ENCODE measurements at regions not wholly inside any gene's neighbourhood (a gene's known extent, or its start where the extent isn't known, plus 50 kb on each side); places are given as distances from the start of the nearest gene placed in this dataset.
"Not testable (repeated sequence)": the region's sequence is repeated elsewhere in the genome, so short reads cannot be mapped to it uniquely, and the experiment has no call there.

DNA sequence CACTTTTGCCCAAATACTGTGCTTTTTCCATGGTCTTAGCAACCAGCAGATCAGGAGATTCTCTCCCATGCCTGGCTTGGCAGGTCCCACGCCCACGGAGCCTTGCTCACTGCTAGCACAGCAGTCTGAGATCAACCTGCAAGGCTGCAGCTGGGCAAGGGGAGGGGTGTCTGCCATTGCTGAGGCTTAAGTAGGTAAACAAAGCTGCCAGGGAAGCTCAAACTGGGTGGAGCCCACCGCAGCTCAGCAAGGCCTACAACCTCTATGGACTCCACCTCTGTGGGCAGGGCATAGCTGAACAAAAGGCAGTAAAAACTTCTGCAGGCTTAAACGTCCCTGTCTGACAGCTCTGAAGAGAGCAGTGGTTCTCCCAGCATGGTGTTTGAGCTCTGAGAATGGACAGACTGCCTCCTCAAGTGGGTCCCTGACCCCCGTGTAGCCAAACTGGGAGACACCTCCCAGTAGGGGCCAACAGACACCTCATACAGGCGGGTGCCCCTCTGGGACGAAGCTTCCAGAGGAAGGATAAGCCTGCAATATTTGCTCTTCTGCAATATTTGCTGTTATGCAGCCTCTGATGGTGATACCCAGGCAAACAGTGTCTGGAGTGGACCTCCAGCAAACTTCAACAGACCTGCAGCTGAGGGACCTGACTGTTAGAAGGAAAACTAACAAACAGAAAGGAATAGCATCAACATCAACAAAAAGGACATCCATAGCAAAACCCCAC is 132.8 kb upstream of the STARD13 start:
- DNase-seq = not testable (repeated sequence)

DNA sequence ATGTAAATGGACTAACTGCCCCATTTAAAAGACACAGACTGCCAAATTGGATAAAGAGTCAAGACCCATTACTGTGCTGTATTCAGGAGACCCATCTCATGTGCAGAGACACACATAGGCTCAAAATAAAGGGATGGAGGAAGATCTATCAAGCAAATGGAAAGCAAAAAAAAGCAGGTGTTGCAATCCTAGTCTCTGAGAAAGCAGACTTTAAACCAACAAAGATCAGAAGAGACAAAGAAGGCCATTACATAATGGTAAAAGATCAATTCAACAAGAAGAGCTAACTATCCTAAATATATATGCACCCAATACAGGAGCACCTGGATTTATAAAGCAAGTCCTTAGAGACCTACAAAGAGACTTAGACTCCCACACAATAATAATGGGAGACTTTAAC is 134.6 kb upstream of the STARD13 start:
- DNase-seq = not testable (repeated sequence)

DNA sequence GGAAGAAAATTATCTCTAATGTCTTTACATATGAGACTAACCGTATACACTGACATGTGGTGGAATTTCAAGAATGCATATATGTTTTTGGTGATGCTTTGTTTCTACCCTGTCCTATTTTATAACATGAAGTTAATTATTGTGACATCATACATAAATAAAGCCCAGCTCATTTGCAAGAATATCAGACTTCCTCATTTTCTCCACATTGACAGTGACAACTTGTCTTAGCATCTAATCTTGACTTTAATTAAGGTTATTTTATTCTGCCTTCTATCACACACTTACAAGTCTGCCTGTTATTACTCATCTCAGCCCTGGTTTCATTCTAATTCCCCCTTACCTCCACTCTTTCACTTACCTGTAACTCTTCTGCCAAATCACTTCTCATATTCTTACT is 140.6 kb upstream of the STARD13 start:
- DNase-seq = no peak

DNA sequence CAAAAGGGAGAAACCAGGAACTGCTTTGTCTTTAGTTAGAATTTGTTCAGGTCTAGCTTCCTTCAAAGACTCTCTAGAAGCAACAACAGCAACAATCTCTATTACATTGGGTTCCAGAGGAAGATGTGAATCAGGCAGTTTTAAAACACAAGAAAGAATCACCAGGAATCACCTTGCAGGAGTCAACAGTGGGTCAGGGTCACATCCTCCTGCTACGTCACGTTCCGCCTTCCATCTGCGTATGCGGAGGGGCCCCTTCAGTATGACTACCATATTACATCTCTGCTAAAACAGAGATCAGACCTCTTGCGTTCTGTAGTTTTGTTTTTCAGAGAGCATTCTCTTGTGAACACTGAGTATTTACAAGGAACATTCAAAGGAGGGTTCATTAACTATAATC is 147.8 kb upstream of the STARD13 start:
- DNase-seq = no peak

DNA sequence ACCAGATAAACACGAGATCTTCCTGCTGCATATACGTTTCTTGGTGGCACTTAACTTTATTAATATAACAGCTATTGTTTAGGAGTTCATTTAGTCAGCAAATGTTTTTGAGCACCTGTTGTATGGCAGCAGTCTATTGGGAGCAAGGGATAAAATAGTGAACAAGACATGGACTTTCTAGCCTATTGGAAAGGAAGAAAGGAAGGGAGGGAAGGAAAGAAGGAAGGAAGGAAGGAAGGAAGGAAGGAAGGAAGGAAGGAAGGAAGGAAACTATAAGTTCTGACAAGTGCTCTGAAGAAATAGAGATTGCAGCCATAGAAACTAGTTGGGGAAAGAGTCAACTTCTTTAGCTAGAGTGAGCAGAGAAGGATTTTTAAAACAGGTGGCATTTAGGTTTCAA is 149.1 kb upstream of the STARD13 start:
- DNase-seq = no peak

DNA sequence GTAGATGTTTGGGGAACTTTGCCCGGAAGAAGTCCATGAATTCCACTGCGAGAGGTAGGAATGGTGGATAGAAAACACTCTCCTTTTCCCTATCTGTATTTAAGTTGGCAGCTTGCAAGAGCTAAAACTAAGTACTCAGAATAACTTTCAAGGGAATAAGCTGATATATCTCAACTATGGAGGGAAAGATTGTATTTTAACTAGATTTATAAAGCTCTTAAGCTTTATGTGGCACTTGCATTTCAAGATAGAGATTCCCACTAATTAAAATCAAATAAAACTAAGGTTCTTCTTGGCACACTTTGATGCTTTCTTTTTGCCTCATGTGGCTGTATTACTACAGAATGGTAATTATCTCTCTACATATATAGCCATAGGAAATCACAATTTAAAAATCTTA is 149.7 kb upstream of the STARD13 start:
- DNase-seq = no peak

DNA sequence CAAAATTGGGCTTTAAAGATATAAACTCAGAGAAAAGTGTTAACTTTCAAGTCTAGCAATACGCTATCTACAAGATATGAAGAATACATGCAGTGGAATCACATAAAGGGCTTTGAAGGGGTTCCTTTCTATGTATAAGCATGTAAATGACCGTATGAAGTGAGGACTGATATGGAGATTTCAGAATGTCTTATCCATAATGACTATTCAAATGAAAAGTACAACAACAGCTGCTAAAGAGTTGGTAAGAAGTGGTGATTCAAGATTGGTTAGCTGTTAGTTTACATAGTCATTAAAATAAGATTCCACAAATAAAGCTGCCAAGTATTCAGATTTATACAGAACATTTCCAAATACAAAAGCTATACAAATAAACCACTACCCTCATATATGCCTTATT is 153.4 kb upstream of the STARD13 start:
- no peak for DNase-seq

DNA sequence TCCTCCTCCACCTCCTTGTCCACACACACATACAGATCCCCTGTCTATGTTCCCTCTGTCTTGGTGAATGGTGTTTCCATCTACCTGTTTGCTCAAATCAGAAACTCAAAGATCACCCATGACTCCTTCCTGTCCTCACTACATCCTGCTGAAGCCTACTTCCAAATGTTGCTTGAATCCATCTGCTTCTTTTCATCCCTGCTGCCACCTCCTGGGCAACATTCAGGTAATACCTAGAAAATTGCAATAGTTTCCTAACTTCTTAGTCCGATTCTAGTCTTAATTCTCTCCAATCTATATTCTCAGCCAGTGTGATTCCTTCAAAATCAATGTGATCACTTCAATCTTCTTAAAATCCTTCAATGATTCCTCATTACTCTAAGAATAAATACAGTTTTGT is 155.5 kb upstream of the STARD13 start:
- no peak for DNase-seq

DNA sequence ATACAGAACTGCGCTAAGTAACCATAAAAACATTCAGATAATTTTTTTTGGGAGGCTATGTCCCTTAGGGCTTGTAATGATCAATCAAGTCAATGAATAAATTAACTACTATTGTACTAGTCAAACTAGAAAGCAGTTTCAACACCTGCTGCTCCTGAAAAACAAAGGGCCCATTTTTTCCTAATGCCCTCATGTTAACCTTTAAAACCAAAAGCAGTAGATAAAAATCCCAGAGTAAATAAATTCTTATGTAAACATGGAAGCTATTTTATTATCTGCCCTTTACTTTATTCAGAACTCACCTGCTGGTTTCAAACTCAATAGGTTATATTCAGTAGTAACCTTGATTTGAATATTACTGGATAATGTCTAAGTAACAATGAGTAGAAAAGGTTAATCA is 159.5 kb upstream of the STARD13 start:
- no peak for DNase-seq

DNA sequence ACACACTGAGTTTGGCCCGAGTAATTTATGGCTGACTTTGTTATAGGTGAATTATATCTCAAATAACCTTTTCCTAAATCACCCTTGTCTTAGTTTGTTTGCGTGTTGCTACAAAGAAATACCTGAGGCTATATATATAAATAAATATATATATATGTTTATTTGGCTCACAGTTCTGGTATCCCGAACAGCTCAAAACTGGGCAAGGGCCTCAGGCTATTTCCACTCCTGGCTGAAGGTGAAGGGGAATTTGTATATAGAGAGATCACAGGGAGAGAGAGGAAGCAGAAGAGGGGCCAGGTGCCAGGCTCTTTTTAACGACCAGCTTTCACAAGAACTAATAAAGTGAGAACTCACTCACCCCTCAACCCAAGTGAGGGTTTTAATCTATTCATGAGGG is 159.9 kb upstream of the STARD13 start:
- no peak for DNase-seq

DNA sequence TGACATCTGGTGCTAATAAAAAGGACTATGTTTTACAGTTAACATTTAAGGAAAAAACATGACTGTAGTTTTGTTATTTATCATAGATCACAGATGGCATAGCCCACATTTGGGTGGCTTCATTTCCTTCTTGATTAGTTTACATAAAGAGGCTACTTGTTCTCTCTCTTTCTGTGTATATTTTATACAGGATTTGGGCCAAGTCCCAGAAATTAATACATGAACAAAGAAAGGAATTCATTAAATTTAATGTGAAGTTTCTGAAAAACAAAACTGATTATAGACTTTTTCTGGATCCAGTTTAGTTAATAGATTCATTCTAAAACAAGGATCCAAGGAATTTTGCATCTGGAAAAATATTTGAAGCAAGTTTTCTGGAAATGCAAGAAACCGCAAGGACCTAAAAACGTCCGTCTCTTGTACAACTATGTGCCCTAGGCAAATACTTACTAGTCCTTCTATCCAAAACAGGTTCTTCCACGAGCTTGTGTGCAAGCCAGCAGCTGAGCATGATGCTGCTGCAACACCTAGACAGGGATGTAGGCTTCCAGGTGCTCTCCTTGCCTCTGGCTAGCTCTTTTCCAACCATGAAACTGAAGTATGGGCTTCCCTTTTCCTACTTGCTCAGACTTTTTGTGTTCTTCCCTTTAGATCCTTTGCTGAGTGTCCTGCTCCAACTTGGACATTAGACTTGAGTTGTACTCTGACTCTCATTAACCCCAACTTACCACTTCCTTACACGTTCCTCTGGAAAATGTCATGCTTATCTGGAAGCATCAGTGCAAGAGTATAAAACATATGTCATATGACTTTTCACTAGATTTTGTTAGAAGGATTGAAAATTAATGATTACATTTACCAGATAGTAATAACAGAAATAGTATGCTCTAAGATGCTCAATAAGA is 161.5 kb upstream of the STARD13 start:
- DNase-seq = no peak

DNA sequence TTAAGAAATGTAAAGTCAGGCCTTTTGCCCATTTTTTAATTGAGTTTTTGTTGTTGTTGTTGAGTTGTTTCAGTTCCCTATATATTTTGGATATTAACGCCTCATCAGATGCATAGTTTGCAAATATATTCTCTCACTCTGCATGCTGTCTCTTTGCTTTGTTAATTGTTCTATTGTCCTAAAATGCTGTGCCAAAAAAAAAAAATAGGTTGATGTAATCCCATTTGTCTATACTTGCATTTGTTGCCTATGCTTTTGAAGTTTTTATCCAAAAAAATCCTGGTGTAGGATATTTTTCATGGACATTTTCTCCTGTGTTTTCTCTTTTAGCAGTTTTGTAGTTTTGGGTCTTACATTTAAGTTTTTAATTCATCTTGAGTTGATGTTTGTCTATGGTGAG is 163.3 kb upstream of the STARD13 start:
- DNase-seq = no peak

DNA sequence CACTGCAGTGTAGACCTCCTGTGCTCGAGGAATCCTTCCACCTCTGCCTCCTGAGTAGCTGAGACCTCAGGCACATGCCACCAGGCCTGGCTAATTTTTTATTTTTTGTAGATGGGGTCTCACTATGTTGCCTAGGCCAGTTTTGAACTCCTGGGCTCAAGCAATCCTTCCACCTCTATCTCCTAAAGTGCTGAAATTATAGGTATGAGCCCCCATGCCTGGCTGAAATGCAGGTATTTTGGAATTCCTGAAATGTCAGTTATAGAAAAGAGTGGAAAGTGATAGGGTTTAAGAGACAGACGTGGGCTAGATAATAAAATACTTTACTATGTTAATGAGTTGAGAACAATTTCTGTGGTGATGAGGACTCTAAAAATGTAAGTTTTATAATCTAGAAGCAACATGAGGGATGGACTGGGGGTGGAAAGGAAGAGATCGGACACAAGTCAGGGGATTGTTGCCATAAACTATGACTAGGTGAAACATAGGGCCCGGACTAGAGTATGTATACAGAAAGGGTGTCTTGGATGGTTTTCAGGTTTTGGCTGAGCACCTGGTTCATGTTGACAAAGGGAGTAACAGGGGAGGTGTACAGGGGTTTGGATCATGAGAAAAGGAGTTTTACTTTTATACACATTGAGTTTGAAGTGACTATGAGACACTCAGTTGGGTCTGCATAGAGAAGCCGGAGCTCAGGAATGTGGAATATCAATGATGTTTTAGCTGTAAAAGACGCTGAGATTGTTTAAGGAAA is 165.6 kb upstream of the STARD13 start:
- DNase-seq = no peak

DNA sequence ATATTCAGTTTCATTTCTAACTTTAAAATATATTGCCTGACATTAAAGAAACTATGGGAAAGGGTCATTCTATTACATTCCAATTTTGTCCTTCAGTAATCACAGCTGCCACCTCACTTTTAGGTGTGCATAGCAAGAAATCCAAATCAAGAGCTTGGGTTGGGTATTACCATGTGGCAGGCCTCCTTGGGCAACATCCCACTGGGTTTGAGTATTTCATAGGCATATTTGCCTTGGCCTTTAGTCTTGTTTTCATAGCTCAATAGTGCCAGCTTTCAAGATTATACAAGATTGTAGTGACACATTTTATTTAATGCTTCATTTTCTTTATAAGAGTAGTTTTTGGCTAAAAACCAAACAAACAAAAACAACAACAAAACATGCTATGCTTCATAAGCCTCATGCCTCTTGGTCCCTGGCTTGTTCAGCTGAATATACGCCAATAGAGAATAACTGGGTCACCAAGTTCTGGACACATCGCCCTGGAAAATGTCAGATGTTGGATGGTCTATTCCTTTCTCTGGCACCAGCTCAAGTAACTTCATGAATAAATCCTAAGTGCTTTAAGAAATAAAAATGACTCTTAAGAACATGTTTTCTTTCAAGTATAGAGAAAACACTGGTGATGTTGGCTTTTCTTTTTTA is 167.4 kb upstream of the STARD13 start:
- no peak for DNase-seq

DNA sequence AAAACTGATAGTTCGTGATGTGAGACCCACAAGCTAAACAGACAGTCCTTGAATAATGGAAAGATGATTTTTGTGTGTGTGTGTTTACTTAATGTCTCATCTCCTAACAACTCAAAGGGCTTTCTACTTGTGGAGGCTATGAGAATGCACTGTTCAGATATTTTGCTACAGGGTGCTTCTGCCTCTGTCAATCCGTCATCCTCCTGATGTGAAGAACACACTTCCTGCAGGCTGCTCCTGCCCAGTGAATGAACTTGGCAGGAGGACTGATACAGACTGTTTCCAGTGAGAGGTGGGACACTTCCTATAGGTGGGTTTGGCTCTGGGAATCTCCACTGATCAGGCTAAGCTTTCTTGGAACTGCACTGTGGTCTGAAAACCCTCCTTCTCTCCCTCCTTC is 168.4 kb upstream of the STARD13 start:
- DNase-seq = no peak

DNA sequence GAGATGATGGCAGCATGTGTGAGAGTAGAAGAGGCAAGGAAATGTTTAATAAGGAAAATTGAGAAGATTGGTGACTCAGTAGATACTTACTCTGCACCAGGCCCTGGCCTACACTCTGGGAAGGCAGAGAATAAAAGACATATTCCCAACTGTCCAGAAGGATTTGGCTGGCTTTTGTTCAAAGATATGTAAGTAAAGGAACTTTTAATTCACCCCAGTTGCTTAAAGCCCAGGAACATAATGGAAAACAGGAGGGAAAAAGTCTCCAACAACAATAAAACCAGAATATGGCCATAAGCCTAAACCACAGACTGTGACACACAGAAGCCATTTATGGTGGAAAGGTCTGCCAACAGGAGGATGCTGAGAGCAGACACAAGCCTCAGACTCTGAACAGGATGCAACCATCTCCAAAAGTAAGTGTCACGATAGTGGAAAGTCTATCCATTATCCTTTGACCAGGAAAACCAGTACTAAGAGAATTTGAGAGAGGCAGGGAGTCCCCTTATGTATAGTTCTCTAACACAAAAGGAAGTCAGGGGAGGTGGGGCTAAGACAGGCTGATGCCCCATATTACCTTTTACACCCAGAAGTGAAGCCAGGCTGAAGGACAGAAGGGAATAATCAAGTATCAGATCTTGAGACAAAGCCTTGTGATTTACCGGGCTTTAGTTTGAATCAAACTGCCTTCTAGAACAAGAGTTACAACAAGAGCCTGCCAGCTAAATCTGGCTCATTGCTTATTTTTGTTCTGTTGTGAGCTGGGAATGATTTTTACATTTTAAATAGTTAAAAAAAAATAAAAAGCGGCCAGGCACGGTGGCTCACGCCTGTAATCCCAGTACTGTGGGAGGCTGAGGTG is 169.5 kb upstream of the STARD13 start:
- no peak for DNase-seq

DNA sequence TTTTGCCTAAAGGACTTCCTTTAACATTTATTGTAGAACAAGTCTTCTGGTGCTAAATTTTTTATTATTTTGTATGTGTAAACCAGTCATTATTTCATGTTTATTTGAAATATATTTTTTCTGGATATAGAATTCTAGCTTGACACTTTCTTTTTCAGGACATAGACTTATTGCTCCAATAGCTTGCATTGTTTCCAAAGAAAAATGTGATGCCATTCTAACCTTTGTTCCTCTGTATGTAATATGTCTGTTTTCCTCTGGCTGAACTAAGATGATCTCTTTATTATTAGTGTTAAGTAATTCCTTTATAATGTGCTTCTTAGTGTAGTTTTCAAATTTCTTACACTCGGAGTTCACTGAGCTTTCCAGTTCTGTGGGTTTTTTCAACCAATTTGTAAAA is 174.1 kb upstream of the STARD13 start:
- no peak for DNase-seq

DNA sequence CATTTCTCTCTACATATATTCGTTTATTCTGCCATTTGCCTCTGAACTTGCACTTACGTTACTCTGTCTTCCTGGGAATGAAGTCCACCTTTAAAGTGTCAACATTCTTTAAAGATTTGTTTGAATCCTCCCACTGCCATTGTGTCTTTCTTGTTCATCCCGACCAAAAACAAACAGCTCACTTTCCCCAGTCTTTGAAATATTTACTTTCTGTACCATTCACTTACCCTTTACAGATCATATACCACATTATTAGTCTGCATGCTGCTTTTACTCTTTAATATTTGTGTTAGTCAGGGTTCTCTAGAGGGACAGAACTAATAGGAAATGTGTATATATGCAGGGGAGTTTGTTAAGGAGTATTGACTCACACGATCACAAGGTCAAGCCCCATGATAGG is 176.6 kb upstream of the STARD13 start:
- DNase-seq = no peak

DNA sequence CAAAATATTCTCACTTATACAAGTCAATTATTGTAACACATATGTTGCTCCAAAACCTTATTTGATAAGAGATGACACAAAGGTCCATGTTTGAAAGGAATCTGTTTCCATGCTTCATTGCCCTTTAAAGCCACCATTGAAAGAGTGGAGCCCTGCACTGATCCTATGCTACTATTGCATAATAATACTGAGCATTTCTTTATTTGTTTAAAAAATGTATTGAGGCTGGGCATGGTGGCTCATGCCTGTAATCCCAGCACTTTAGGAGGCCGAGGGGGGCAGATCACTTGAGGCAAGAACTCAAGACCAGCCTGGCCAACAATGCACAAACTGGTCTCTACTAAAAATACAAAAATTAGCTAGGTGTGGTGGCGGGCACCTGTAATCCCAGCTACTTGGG is 178.8 kb upstream of the STARD13 start:
- DNase-seq = no peak

DNA sequence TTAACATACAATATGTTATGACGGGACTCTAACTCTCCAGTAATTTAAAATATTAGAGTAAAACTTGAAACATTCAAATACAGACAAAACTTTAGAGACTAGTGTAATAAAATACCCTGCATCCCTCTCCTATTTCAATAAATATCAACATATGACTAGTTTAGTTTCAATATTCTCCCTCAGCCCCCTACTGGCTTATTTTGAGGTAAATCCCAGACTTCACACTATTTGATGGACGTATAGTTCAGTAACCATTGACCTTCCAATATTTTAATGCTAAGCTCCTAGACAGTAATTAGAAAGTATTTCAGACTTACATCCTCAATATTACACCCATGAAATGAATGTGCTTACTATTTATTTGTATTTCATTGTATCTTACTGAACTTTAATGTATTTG is 180.7 kb upstream of the STARD13 start:
- no peak for DNase-seq

DNA sequence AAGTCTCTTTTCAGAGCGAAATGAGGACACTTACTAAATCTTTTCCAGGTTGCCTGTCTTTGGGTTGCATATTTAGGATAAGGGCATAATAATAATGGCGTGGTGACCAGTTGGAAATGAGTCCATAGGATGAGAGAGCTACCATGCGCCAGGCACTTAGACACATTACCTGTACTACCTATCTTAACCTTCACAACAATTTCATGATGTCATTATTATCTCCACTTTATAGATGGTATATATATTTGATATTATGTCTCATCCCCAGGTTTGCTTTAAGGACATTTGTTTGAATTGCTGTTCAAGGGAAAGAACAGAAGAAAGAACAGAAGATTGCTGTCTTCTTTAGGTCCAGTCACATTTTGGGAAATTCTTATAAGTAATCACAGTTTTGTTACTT is 182.0 kb upstream of the STARD13 start:
- no peak for DNase-seq

DNA sequence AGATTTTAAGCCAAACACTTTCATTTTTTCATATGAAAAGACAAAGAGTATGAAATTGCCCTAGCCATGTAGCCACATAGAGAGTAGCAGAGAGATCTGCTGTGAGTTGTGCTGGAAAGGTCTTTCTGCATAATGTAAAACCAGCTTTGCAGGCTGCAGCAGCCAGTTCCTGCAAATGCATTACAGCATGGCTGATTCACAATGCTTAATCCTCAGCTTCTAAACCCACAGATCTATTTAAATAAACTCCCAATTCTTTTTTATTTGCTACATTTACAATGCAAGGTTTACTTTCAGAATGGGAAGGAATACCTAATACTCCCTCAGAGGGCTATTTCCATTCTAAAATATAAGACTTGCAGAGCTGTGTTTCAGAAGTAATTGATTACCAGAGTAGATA is 185.6 kb upstream of the STARD13 start:
- DNase-seq = no peak

Data from stimulated activated CD4-positive, alpha-beta T cell treated with anti-CD3 and anti-CD28 coated beads, Interleukin-2, amount 100 ng/mL, for 24 hours (primary cell).